ENCODE measurements at regions not wholly inside any gene's neighbourhood (a gene's known extent, or its start where the extent isn't known, plus 50 kb on each side); places are given as distances from the start of the nearest gene placed in this dataset.

DNA sequence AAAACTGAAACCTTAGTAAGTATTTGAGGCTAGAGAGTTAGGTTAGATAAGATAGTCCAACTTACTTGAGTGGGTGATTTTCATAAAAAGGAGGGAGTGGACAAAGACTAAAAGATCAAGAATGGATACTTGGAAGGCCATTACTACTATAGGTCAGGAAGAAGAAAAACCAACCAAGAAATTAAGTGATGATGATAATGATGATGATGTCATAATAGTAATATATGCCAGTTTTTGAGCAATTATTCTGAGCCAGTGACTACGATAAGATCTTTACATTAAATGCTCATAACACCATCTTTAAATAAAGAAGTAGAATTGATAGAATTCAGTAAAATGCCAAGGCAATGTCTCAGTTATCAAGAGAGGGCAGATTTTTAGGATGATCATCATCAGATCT, 430.7 kb upstream of the ADAMTS5 start:
- TF ChIP-seq EZH2 (IDR thresholded peaks at IDR 0.05; ENCODE audit: insufficient read depth, low read length) (no peak), CTCF (IDR thresholded peaks at IDR 0.05; ENCODE audit: insufficient read depth, low read depth, low read length) (no peak)
